C4-2B (cell line): ENCODE measurements at regions not wholly inside any gene's neighbourhood (a gene's known extent, or its start where the extent isn't known, plus 50 kb on each side); places are given as distances from the start of the nearest gene placed in this dataset.

Experiments
- ZFX ChIP-seq: fragments of 450-650 bp; IDR thresholded peaks from 2 replicates; pipeline ENCODE4 v1.6.1; 2017
- TF ChIP-seq, protein P1 (sequence below): fragments of 450-650 bp; conservative IDR thresholded peaks from 2 replicates; pipeline ENCODE4 v1.5.1; 2017; ENCODE audit warnings: mild to moderate bottlenecking

DNA sequence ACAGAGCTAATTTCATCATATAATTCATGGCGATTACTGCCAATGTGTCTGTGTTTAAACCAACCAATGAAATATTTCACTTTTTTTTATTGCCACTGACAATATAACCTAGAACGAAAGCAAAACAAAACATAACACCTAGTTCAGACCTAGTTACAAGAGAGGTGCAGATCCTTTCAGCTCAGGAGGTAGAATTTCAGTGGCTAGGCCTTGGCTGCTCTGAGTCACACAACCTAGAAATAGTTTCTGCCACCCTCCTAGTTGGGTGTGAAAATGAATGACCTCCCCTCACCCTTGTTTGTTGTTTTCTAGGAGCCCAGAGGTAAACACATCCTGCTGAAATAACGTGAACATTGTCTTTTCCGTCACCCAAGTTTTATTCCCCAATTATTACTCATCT lies 356.3 kb downstream of the HTR1B start:
- TF ChIP-seq, protein P1, sequence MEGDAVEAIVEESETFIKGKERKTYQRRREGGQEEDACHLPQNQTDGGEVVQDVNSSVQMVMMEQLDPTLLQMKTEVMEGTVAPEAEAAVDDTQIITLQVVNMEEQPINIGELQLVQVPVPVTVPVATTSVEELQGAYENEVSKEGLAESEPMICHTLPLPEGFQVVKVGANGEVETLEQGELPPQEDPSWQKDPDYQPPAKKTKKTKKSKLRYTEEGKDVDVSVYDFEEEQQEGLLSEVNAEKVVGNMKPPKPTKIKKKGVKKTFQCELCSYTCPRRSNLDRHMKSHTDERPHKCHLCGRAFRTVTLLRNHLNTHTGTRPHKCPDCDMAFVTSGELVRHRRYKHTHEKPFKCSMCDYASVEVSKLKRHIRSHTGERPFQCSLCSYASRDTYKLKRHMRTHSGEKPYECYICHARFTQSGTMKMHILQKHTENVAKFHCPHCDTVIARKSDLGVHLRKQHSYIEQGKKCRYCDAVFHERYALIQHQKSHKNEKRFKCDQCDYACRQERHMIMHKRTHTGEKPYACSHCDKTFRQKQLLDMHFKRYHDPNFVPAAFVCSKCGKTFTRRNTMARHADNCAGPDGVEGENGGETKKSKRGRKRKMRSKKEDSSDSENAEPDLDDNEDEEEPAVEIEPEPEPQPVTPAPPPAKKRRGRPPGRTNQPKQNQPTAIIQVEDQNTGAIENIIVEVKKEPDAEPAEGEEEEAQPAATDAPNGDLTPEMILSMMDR: no peak
- no peak for TF ChIP-seq ZFX
